NCI-H2196 (cell line): ENCODE measurements at regions not wholly inside any gene's neighbourhood (a gene's known extent, or its start where the extent isn't known, plus 50 kb on each side); places are given as distances from the start of the nearest gene placed in this dataset.
"Not testable (repeated sequence)": the region's sequence is repeated elsewhere in the genome, so short reads cannot be mapped to it uniquely, and the experiment has no call there.

Experiments used
- DNase-seq: peaks from one replicate; lab custom pipeline; 2025; ENCODE audit not compliant: unreplicated experiment; lab: John Stamatoyannopoulos, UW

GRCh38 chr11:96506953-96507354 is 117.1 kb downstream of the JRKL start:
- no peak for DNase-seq

- DNase-seq = no peak
These were observed 119.0 kb downstream of the JRKL start for GRCh38 chr11:96508861-96509260.

GRCh38 chr11:96520939-96521338 is 131.1 kb downstream of the JRKL start:
- no peak for DNase-seq

- DNase-seq = no peak
These were observed 133.8 kb downstream of the JRKL start for GRCh38 chr11:96523656-96524055.

- DNase-seq = no peak
These were observed 134.7 kb downstream of the JRKL start for GRCh38 chr11:96524475-96524874.

- DNase-seq = no peak
These were observed 140.7 kb downstream of the JRKL start for GRCh38 chr11:96530473-96530872.

- no peak for DNase-seq
These were observed 148.3 kb downstream of the JRKL start for GRCh38 chr11:96538104-96538503.

- DNase-seq = no peak
These were observed 148.8 kb downstream of the JRKL start for GRCh38 chr11:96538622-96539021.

GRCh38 chr11:96540875-96541274 is 151.1 kb downstream of the JRKL start:
- no peak for DNase-seq

- no peak for DNase-seq
These were observed 153.4 kb downstream of the JRKL start for GRCh38 chr11:96543177-96543576.

GRCh38 chr11:96545192-96545591 is 155.4 kb downstream of the JRKL start:
- not testable (repeated sequence) for DNase-seq

GRCh38 chr11:96551136-96551535 is 161.3 kb downstream of the JRKL start:
- no peak for DNase-seq

- no peak for DNase-seq
These were observed 164.5 kb downstream of the JRKL start for GRCh38 chr11:96554236-96554820.

- not testable (repeated sequence) for DNase-seq
These were observed 166.0 kb downstream of the JRKL start for GRCh38 chr11:96555826-96556225.

- not testable (repeated sequence) for DNase-seq
These were observed 170.9 kb downstream of the JRKL start for GRCh38 chr11:96560727-96561126.

- no peak for DNase-seq
These were observed 177.4 kb downstream of the JRKL start for GRCh38 chr11:96567176-96567575.

- no peak for DNase-seq
These were observed 177.9 kb downstream of the JRKL start for GRCh38 chr11:96567667-96568066.

GRCh38 chr11:96576383-96576782 is 186.6 kb downstream of the JRKL start:
- DNase-seq = no peak

GRCh38 chr11:96578379-96578778 is 188.6 kb downstream of the JRKL start:
- no peak for DNase-seq

- DNase-seq = no peak
These were observed 189.8 kb downstream of the JRKL start for GRCh38 chr11:96579656-96580055.

- DNase-seq = no peak
These were observed 190.7 kb downstream of the JRKL start for GRCh38 chr11:96580476-96581040.

GRCh38 chr11:96585944-96586880 is 196.4 kb downstream of the JRKL start:
- DNase-seq = not testable (repeated sequence)
